Retinal pigment epithelial cell (primary cell): ENCODE measurements at regions not wholly inside any gene's neighbourhood (a gene's known extent, or its start where the extent isn't known, plus 50 kb on each side); places are given as distances from the start of the nearest gene placed in this dataset.

Experiments
- DNase-seq: peaks from one replicate; pipeline ENCODE4 v3.0.0-alpha.2; 2010; ENCODE audit warnings: low read depth
- H3K4me3 ChIP-seq: 2 replicates; pipeline ENCODE4 v1.5.1; 2011; ENCODE audit warnings: mild to moderate bottlenecking, low read length, control low read depth, moderate library complexity
- TF ChIP-seq, protein P1 (sequence below): conservative IDR thresholded peaks from 2 replicates; pipeline ENCODE4 v1.5.1; 2011; ENCODE audit warnings: low read depth, low read length, control low read depth, inconsistent platforms

DNA sequence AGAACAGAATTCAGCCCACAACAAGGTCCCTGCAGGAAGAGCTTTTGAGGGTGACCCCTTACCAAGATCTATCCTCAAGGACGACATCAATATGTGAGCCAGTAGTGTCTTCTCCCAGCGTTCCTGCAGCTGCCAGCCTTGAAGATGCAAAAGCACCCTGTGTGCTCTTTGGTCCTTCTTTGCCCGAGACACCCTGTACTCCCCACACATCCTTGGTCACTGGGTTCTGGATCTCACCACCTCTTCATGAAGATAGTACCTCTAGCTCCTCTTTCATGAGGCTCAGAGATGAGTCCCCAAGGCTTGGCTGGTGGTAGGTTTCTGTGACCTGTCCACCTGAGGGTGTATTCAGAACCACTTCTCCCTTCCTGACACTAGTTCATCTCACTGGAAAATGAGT lies 259.6 kb upstream of the FOXQ1 start:
- DNase-seq = no peak
- TF ChIP-seq, protein P1, sequence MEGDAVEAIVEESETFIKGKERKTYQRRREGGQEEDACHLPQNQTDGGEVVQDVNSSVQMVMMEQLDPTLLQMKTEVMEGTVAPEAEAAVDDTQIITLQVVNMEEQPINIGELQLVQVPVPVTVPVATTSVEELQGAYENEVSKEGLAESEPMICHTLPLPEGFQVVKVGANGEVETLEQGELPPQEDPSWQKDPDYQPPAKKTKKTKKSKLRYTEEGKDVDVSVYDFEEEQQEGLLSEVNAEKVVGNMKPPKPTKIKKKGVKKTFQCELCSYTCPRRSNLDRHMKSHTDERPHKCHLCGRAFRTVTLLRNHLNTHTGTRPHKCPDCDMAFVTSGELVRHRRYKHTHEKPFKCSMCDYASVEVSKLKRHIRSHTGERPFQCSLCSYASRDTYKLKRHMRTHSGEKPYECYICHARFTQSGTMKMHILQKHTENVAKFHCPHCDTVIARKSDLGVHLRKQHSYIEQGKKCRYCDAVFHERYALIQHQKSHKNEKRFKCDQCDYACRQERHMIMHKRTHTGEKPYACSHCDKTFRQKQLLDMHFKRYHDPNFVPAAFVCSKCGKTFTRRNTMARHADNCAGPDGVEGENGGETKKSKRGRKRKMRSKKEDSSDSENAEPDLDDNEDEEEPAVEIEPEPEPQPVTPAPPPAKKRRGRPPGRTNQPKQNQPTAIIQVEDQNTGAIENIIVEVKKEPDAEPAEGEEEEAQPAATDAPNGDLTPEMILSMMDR = no peak
- no peak overlapping the region for H3K4me3 ChIP-seq

DNA sequence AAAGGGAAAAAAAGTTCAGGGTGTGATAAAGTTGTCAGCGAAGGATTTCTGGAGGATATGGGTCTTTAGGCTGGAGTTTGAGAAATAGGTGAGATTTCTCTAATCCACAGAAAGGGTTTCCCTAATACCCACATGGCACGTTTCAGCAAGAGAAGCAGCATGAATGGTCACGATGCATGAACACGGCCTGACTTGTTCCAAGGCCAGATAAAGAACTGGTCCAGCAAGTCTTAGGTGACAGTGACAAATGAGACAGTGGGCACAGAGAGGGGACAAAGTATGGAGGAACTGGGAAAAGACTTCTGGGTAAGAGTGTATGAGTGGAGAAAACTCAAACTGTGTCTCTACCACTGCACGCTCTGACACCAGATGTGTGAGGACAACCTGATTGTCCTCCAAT lies 262.0 kb upstream of the FOXQ1 start:
- DNase-seq = no peak
- H3K4me3 ChIP-seq = no peak overlapping the region
- TF ChIP-seq, protein P1 = no peak

DNA sequence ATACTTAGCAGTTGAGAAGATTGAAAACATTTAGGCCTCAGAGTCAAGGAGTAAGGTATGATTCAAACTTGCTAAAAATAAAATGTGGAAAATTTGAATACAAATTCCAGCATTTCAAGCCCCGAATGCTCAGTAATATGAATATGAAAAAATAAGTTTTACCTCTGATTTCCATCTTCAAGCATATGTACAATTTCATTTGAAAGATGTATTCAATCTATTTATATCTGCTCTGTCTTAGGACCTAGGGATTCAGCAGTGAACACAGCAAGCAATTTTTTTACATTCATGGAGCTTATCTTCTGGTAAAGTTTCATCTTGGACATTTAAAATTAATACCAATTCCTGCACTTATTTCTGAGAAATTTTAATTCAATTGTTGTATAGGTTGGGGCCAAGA lies 262.7 kb upstream of the FOXQ1 start:
- no peak for DNase-seq
- no peak overlapping the region for H3K4me3 ChIP-seq
- TF ChIP-seq, protein P1 = no peak

DNA sequence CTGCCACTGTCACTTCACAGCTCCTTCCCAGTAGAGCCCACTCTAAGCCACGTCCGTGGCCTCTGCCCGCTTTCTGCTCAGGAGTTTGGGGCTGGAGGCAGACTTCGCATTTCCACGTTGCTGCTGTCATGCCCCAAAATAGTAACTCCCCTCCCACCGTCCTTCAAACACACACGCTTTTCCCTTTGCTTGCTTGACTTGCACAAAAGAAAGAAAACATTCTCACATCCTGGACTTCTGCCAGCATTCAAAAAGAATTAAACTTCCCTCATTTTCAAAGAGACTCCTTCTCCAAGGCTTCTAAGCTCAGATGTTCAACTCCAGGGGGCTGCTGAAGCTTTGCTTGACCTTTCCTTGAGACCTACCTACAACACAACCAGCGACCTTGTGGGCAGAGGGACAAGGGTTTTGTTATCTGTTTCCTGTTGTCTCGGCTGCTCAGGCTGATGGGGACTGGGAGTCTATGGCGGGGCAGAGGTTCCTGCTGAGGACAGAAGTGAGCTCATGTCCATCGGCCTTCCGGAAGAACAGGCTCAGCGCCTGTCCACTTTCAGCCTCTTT lies 263.8 kb upstream of the FOXQ1 start:
- no peak for DNase-seq
- TF ChIP-seq, protein P1 = no peak

DNA sequence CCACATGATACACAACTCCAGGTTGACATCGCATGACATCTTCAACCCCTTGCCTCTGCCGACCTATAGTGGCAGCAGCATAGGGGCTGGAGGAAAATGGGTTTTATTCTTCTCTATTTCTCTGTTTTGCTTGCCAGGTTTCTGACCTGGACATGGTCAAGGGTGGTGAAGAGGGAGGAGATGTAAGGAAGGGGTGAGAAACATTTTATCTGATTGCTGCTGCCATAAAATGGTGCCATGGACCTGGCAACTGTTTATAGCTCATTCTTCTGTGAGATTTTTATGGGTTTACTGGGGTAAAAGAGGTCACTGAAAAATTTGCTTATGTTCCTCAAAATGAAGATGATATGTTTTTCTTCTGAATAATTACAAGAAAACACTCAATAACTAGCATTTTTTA lies 266.7 kb upstream of the FOXQ1 start:
- TF ChIP-seq, protein P1 = no peak
- no peak overlapping the region for H3K4me3 ChIP-seq
- DNase-seq = no peak

More for the DNA sequence above, 263.8 kb upstream of the FOXQ1 start:
- no peak overlapping the region for H3K4me3 ChIP-seq

DNA sequence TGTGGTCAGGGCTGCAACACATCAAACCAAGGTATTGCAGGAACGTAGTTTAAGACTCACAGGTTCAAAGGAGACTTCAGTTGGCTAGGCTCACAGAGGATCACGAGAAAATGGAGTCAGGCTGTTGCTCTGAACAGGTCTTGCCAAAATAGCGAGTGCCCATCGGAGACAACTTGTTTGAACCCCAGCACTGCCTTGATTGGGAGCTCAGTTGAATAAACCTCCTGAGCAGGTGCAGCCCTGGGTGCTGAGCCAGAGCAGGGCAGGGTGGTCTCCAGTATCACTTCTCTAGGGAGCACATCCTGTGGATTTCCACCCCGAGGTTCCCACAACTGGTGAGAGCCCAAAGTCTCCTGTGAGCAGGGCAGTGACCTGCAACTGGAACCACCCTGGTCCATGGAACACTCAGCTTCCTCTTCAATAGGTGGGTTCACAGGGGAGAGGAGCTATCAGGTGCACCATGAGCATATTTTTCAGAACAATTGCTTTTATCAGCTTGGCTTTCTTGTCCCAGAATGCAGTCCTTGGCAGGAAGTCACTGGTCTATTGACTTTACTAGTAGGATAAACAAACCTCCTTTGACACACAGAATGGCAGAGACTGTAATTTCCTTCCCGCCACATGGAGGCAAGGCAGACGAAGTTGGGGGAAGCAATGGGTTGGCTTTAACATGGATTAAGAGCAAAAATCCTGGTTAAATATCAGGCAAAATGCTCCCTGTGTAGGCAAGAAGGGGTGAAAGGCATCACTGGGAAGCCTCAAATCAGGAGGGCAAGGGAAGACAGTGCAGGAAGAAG lies 267.7 kb upstream of the FOXQ1 start:
- TF ChIP-seq, protein P1 = no peak

DNA sequence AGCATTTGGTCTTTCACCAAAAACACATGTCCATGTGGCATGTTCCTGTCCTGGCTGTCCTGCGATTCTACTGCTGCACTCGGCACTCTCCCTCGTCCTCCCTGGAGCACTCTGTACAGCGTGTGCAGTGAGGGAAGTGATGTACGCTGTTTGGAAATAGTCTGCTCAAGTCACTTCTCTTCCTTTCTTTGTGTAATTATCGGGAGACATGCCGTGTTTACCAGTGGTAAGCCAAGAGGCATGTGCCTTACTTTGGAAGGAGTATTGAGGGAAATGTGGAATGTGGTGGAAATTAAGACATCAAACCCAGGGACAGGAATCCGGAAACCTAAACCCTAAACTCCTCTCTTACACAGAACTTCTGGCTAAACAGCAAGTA lies 268.5 kb upstream of the FOXQ1 start:
- no peak for DNase-seq
- no peak overlapping the region for H3K4me3 ChIP-seq
- TF ChIP-seq, protein P1 = no peak

More for the DNA sequence above, 267.7 kb upstream of the FOXQ1 start:
- DNase-seq = no peak
- H3K4me3 ChIP-seq = no peak overlapping the region
